KG1 (cell line): ENCODE measurements at regions not wholly inside any gene's neighbourhood (a gene's known extent, or its start where the extent isn't known, plus 50 kb on each side); places are given as distances from the start of the nearest gene placed in this dataset.

Source experiments
- DNase-seq: peaks from one replicate; lab custom pipeline; 2025; lab: John Stamatoyannopoulos, UW

- DNase-seq: no peak
Measured at GRCh38 chr9:95757439-95757838, 118.1 kb upstream of the ERCC6L2 start.

GRCh38 chr9:95756986-95757385 is 118.5 kb upstream of the ERCC6L2 start:
- no peak for DNase-seq

GRCh38 chr9:95756101-95756500 is 119.4 kb upstream of the ERCC6L2 start:
- DNase-seq: no peak

- no peak for DNase-seq
Measured at GRCh38 chr9:95755421-95755730, 120.1 kb upstream of the ERCC6L2 start.

GRCh38 chr9:95754533-95755420 is 120.7 kb upstream of the ERCC6L2 start:
- DNase-seq: no peak

- no peak for DNase-seq
Measured at GRCh38 chr9:95753762-95754465, 121.6 kb upstream of the ERCC6L2 start.

GRCh38 chr9:95752129-95752731 is 123.3 kb upstream of the ERCC6L2 start:
- DNase-seq: no peak

GRCh38 chr9:95751520-95751790 is 124.0 kb upstream of the ERCC6L2 start:
- no peak for DNase-seq

- no peak for DNase-seq
Measured at GRCh38 chr9:95750725-95751519, 124.6 kb upstream of the ERCC6L2 start.

GRCh38 chr9:95749493-95749892 is 126.0 kb upstream of the ERCC6L2 start:
- DNase-seq: no peak

- no peak for DNase-seq
Measured at GRCh38 chr9:95746408-95747180, 128.9 kb upstream of the ERCC6L2 start.

GRCh38 chr9:95742821-95743220 is 132.7 kb upstream of the ERCC6L2 start:
- no peak for DNase-seq

GRCh38 chr9:95741631-95742030 is 133.9 kb upstream of the ERCC6L2 start:
- DNase-seq: no peak

- no peak for DNase-seq
Measured at GRCh38 chr9:95740217-95741004, 135.1 kb upstream of the ERCC6L2 start.

- no peak for DNase-seq
Measured at GRCh38 chr9:95738438-95738837, 137.1 kb upstream of the ERCC6L2 start.

- no peak for DNase-seq
Measured at GRCh38 chr9:95736891-95737522, 138.5 kb upstream of the ERCC6L2 start.

- no peak for DNase-seq
Measured at GRCh38 chr9:95736370-95736769, 139.1 kb upstream of the ERCC6L2 start.

GRCh38 chr9:95735701-95736100 is 139.8 kb upstream of the ERCC6L2 start:
- DNase-seq: no peak

GRCh38 chr9:95733741-95734666 is 141.5 kb upstream of the ERCC6L2 start:
- no peak for DNase-seq
